Hepatic stellate cell (primary cell): ENCODE measurements at regions not wholly inside any gene's neighbourhood (a gene's known extent, or its start where the extent isn't known, plus 50 kb on each side); places are given as distances from the start of the nearest gene placed in this dataset.
A peak's percentile ranks its signal among the peaks of the same experiment; 100 is the strongest.

ENCODE experiments used
- DNase-seq: peaks from one replicate; pipeline ENCODE4 v3.0.0; 2011; ENCODE audit warnings: low spot score

- DNase-seq: no peak
These were observed 143.2 kb downstream of the DDX1 start for GRCh38 chr2:15734674-15735483.

- DNase-seq: no peak
These were observed 144.0 kb downstream of the DDX1 start for GRCh38 chr2:15735484-15736326.

- DNase-seq: no peak
These were observed 144.9 kb downstream of the DDX1 start for GRCh38 chr2:15736396-15737180.

- no peak for DNase-seq
These were observed 145.9 kb downstream of the DDX1 start for GRCh38 chr2:15737314-15738224.

- DNase-seq: no peak
These were observed 146.5 kb downstream of the DDX1 start for GRCh38 chr2:15738225-15738546.

- DNase-seq: no peak
These were observed 147.3 kb downstream of the DDX1 start for GRCh38 chr2:15738943-15739342.

- no peak for DNase-seq
These were observed 153.2 kb downstream of the DDX1 start for GRCh38 chr2:15744820-15745219.

GRCh38 chr2:15745350-15745749, 153.7 kb downstream of the DDX1 start:
- DNase-seq: no peak

GRCh38 chr2:15745907-15746702, 154.4 kb downstream of the DDX1 start:
- no peak for DNase-seq

GRCh38 chr2:15746703-15747550, 155.3 kb downstream of the DDX1 start:
- no peak for DNase-seq

GRCh38 chr2:15747603-15748471, 156.2 kb downstream of the DDX1 start:
- no peak for DNase-seq

GRCh38 chr2:15748736-15749323, 157.2 kb downstream of the DDX1 start:
- no peak for DNase-seq

- DNase-seq: peak; percentile 32
These were observed 158.1 kb downstream of the DDX1 start for GRCh38 chr2:15749460-15750432.

GRCh38 chr2:15750433-15750814, 158.8 kb downstream of the DDX1 start:
- DNase-seq: no peak

- DNase-seq: no peak
These were observed 159.2 kb downstream of the DDX1 start for GRCh38 chr2:15750822-15751329.

- no peak for DNase-seq
These were observed 159.8 kb downstream of the DDX1 start for GRCh38 chr2:15751477-15751876.
